Smooth muscle cell (in vitro differentiated cells): ENCODE measurements at regions not wholly inside any gene's neighbourhood (a gene's known extent, or its start where the extent isn't known, plus 50 kb on each side); places are given as distances from the start of the nearest gene placed in this dataset.

Experiments used
- DNase-seq: peaks from one replicate; lab custom pipeline; 2025; ENCODE audit not compliant: unreplicated experiment; lab: John Stamatoyannopoulos, UW
- H2AFZ ChIP-seq: fragments of 200-600 bp; sonication (generic); 2 replicates; pipeline ENCODE4 v1.6.0; 2016; ENCODE audit warnings: antibody characterized with exemption, low read depth, mild to moderate bottlenecking
- H3F3A ChIP-seq: fragments of 200-600 bp; sonication (generic); 2 replicates; pipeline ENCODE4 v1.6.0; 2017; ENCODE audit warnings: antibody characterized with exemption, low read depth
- H3K27ac ChIP-seq: fragments of 200-600 bp; sonication (generic); 2 replicates; pipeline ENCODE4 v1.5.1; 2016; ENCODE audit warnings: low read depth, mild to moderate bottlenecking
- H3K27me3 ChIP-seq: fragments of 200-600 bp; sonication (generic); 2 replicates; pipeline ENCODE4 v1.6.1; 2016; ENCODE audit warnings: low read depth, mild to moderate bottlenecking
- H3K36me3 ChIP-seq: fragments of 200-600 bp; sonication (generic); 2 replicates; pipeline ENCODE4 v1.5.1; 2016; ENCODE audit warnings: low read depth
- H3K4me1 ChIP-seq: fragments of 200-600 bp; sonication (generic); 2 replicates; pipeline ENCODE4 v1.5.1; 2016; ENCODE audit warnings: low read depth
- H3K4me2 ChIP-seq: fragments of 200-600 bp; sonication (generic); 2 replicates; pipeline ENCODE4 v1.6.0; 2016; ENCODE audit warnings: mild to moderate bottlenecking
- H3K4me3 ChIP-seq: fragments of 200-600 bp; sonication (generic); 2 replicates; pipeline ENCODE4 v1.5.1; 2016; ENCODE audit warnings: mild to moderate bottlenecking
- H3K79me2 ChIP-seq: fragments of 200-600 bp; sonication (generic); 2 replicates; pipeline ENCODE4 v1.6.0; 2016; ENCODE audit warnings: low read depth, mild to moderate bottlenecking
- H3K9ac ChIP-seq: fragments of 200-600 bp; sonication (generic); 2 replicates; pipeline ENCODE4 v1.6.0; 2016; ENCODE audit warnings: low read depth
- H3K9me3 ChIP-seq: fragments of 200-600 bp; sonication (generic); replicated peaks from 2 replicates; pipeline ENCODE4 v1.5.1; 2016; ENCODE audit warnings: low read depth
- H4K20me1 ChIP-seq: fragments of 200-600 bp; sonication (generic); 2 replicates; pipeline ENCODE4 v1.6.0; 2016; ENCODE audit warnings: low read depth
- CTCF ChIP-seq: fragments of 200-600 bp; sonication (generic); IDR thresholded peaks from 2 replicates; pipeline ENCODE4 v1.5.1; 2017; ENCODE audit warnings: borderline replicate concordance, mild to moderate bottlenecking, antibody characterized with exemption; ENCODE audit not compliant: insufficient read depth, poor library complexity, severe bottlenecking
- WGBS: methylation state at CpG from one replicate; pipeline ENCODE4 v1.1.7; 2016; ENCODE audit warnings: low lambda C conversion rate; 5-methylcytosine and 5-hydroxymethylcytosine counted together

- H3K4me3 ChIP-seq, result no peak overlapping the region
Measured at GRCh38 chr1:5643360-5644107, 348.7 kb downstream of the NPHP4 start.

GRCh38 chr1:5640845-5641244 lies 351.4 kb downstream of the NPHP4 start:
- Histone ChIP-seq H3F3A (no peaks in the 10 kb centered on the region), H3K4me3 (no peak overlapping the region), H2AFZ (no peak overlapping the region), H3K9me3 (no peaks in the 10 kb centered on the region), H3K4me2 (no peak overlapping the region), H3K27ac (no peak overlapping the region), H3K27me3 (peaks cover 4% of the 10 kb centered on the region), H4K20me1 (no peaks in the 10 kb centered on the region), H3K9ac (no peak overlapping the region), H3K4me1 (no peaks in the 10 kb centered on the region), H3K79me2 (no peaks in the 10 kb centered on the region), H3K36me3 (no peaks in the 10 kb centered on the region)
- no peak for TF ChIP-seq CTCF
- DNase-seq, result no peak
- WGBS, result 72% methylated on average over 6 of the region's 6 CpGs

More at GRCh38 chr1:5643360-5644107, 348.7 kb downstream of the NPHP4 start:
- Histone ChIP-seq H3K79me2 (no peaks in the 10 kb centered on the region), H3F3A (no peaks in the 10 kb centered on the region), H3K4me2 (no peak overlapping the region), H3K9ac (no peak overlapping the region), H3K27ac (no peak overlapping the region), H3K9me3 (no peaks in the 10 kb centered on the region), H4K20me1 (no peaks in the 10 kb centered on the region), H3K27me3 (no peaks in the 10 kb centered on the region), H3K4me1 (no peaks in the 10 kb centered on the region), H3K36me3 (no peaks in the 10 kb centered on the region), H2AFZ (no peak overlapping the region)
- TF ChIP-seq CTCF, result no peak
- WGBS, result 91% methylated on average over 15 of the region's 15 CpGs
- no peak for DNase-seq

- Histone ChIP-seq H3K9me3 (no peaks in the 10 kb centered on the region), H2AFZ (no peak overlapping the region), H3K4me1 (no peaks in the 10 kb centered on the region), H3K79me2 (no peaks in the 10 kb centered on the region), H3K9ac (no peak overlapping the region), H3K27me3 (peaks cover 4% of the 10 kb centered on the region), H3K27ac (no peak overlapping the region), H3K36me3 (no peaks in the 10 kb centered on the region), H3K4me3 (no peak overlapping the region), H3K4me2 (no peak overlapping the region), H3F3A (no peaks in the 10 kb centered on the region), H4K20me1 (no peaks in the 10 kb centered on the region)
- 75% methylated on average over 5 of the region's 5 CpGs for WGBS
- DNase-seq, result no peak
- no peak for TF ChIP-seq CTCF
Measured at GRCh38 chr1:5639106-5639722, 353.0 kb downstream of the NPHP4 start.
